ENCODE measurements at regions not wholly inside any gene's neighbourhood (a gene's known extent, or its start where the extent isn't known, plus 50 kb on each side); places are given as distances from the start of the nearest gene placed in this dataset.
A peak's percentile ranks its signal among the peaks of the same experiment; 100 is the strongest.

DNA sequence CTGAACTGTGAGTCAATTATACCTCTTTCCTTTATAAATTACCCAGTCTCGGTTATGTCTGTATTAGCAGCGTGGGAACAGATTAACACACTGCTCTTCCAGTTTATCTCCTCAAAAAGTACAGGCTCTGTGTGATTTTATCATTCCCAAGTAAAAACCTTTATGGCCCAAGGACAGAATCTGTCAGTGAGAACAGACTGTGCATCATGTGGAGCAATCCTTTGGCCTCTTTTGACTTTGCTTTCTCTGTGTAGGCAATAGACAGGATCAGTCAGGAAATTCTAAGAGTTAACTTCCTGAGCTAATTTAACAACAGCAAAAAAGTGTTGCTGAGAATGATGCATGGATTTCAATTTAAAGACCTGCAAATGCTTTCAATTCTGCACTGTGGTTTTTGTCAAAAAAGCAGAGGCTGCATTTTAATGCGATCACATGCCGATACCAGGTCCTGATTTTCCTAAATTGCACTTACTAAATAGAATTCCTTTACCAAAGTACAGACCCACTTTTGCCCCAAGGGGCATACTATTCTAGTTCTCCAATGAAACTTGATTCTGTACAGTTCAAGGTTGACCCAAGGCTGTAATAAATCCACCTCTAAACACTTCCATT lies 246.7 kb upstream of the MARCKS start:
- TF ChIP-seq YY1 (IDR thresholded peaks at IDR 0.05; ENCODE audit: low read depth), result no peak
- TF ChIP-seq RAD21 (IDR thresholded peaks at IDR 0.05; ENCODE audit: low read length), result peak; percentile 33; the same call in 1 of the 2 replicates
- TF ChIP-seq NFIC (IDR thresholded peaks at IDR 0.05; ENCODE audit: borderline replicate concordance), result no peak
- TF ChIP-seq CTCF (IDR thresholded peaks at IDR 0.05), result no peak
- no peak for TF ChIP-seq USF2 (IDR thresholded peaks at IDR 0.05; ENCODE audit: borderline replicate concordance, low read depth, low read length)
- no peak for TF ChIP-seq POLR2AphosphoS5 (IDR thresholded peaks at IDR 0.05; ENCODE audit: low read depth, low read length)

Measured in SK-N-SH (cell line).